Vagina (tissue), 2 donors: ENCODE measurements at regions not wholly inside any gene's neighbourhood (a gene's known extent, or its start where the extent isn't known, plus 50 kb on each side); places are given as distances from the start of the nearest gene placed in this dataset.

Experiments
- POLR2A ChIP-seq, 2 donors: fragments of 450-650 bp; IDR thresholded peaks; one replicate each; pipeline ENCODE4 v1.6.1; 2017; ENCODE audit warnings: antibody characterized with exemption in 2 of 2, mild to moderate bottlenecking in 2 of 2, moderate library complexity in 2 of 2
- TF ChIP-seq, protein P1 (sequence below), 3 experiments: fragments of 450-650 bp in 2 of 3; fragments of 200-600 bp in 1 of 3; sonication (generic) in 1 of 3; IDR thresholded peaks; one replicate each; pipeline ENCODE4 v1.5.1; 2017 to 2019; ENCODE audit warnings: antibody characterized with exemption in 3 of 3, mild to moderate bottlenecking in 2 of 3, moderate library complexity in 2 of 3

DNA sequence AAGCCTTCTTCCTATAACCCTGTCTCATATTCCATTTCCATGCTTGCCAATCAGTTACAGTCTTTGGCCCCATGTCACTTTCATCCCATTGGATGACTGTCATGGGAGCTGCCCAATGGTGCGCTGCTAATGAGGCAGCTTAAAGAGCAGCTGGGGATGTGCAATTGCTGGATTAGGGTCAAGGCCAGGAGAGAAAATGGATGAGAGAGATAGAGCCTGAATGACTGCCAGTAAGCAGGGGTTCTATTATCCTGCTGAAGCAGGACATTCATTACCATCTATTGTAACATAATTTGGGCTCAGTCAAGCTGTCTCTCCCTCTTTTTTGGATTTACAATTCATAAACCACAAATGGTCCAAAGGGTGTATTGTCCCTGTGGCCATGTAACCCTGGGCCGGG lies 909.0 kb downstream of the CENPC start:
- TF ChIP-seq, protein P1, sequence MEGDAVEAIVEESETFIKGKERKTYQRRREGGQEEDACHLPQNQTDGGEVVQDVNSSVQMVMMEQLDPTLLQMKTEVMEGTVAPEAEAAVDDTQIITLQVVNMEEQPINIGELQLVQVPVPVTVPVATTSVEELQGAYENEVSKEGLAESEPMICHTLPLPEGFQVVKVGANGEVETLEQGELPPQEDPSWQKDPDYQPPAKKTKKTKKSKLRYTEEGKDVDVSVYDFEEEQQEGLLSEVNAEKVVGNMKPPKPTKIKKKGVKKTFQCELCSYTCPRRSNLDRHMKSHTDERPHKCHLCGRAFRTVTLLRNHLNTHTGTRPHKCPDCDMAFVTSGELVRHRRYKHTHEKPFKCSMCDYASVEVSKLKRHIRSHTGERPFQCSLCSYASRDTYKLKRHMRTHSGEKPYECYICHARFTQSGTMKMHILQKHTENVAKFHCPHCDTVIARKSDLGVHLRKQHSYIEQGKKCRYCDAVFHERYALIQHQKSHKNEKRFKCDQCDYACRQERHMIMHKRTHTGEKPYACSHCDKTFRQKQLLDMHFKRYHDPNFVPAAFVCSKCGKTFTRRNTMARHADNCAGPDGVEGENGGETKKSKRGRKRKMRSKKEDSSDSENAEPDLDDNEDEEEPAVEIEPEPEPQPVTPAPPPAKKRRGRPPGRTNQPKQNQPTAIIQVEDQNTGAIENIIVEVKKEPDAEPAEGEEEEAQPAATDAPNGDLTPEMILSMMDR (IDR thresholded peaks at IDR 0.05), result no peak
- no peak for TF ChIP-seq POLR2A (IDR thresholded peaks at IDR 0.05)
